MCF 10A (cell line): ENCODE measurements at regions not wholly inside any gene's neighbourhood (a gene's known extent, or its start where the extent isn't known, plus 50 kb on each side); places are given as distances from the start of the nearest gene placed in this dataset.
"Not testable (repeated sequence)": the region's sequence is repeated elsewhere in the genome, so short reads cannot be mapped to it uniquely, and the experiment has no call there.

Experiments used
- BruUV-seq: library from RNA; stranded (reverse); fragments of 400-500 nt; replicated peaks from 2 replicates; lab custom pipeline; 2021; lab: Mats Ljungman, UMichigan
- CTCF ChIA-PET: fragments of 300-600 bp; sonication (Branson Sonifier 250); formaldehyde crosslinking; extraction: SDS; loops from one replicate; lab custom pipeline; 2021; ENCODE audit warnings: antibody characterized with exemption, inconsistent platforms; lab: Yijun Ruan, JAX
- POLR2A ChIA-PET: fragments of 300-600, 350-650 bp; sonication (Branson Sonifier 250); formaldehyde crosslinking; extraction: SDS; loops from one replicate; lab custom pipeline; 2020; ENCODE audit warnings: antibody characterized with exemption, inconsistent platforms; lab: Yijun Ruan, JAX
- DNase-seq: peaks from one replicate; pipeline ENCODE4 v3.0.0-alpha.2; 2018; ENCODE audit not compliant: unreplicated experiment
- H3K27ac Mint-ChIP-seq: one replicate; pipeline ENCODE4 v1.8.0; 2022; ENCODE audit warnings: mild to moderate bottlenecking, low read depth, mixed read lengths; ENCODE audit not compliant: unreplicated experiment
- H3K27me3 Mint-ChIP-seq: one replicate; pipeline ENCODE4 v1.8.0; 2022; ENCODE audit warnings: mixed read lengths; ENCODE audit not compliant: insufficient read depth, unreplicated experiment
- H3K36me3 Mint-ChIP-seq: one replicate; pipeline ENCODE4 v1.8.0; 2022; ENCODE audit warnings: mild to moderate bottlenecking, moderate library complexity, mixed read lengths; ENCODE audit not compliant: insufficient read depth, unreplicated experiment
- H3K4me1 Mint-ChIP-seq: one replicate; pipeline ENCODE4 v1.8.0; 2022; ENCODE audit warnings: mixed read lengths; ENCODE audit not compliant: insufficient read depth, unreplicated experiment
- H3K4me3 Mint-ChIP-seq: one replicate; pipeline ENCODE4 v1.8.0; 2022; ENCODE audit warnings: mild to moderate bottlenecking, moderate library complexity, mixed read lengths; ENCODE audit not compliant: unreplicated experiment
- H3K9me3 Mint-ChIP-seq: one replicate; pipeline ENCODE4 v1.8.0; 2022; ENCODE audit warnings: mixed read lengths; ENCODE audit not compliant: unreplicated experiment
- intact Hi-C: fragments of 100-400 bp; cut with micrococcal nuclease; formaldehyde crosslinking; loops from 2 replicates; pipeline ENCODE4 v1.14.1; 2022
- TF ChIP-seq, protein P1 (sequence below): fragments of 200-600 bp; IDR thresholded peaks from one replicate; pipeline ENCODE4 v1.8.0; 2022; ENCODE audit warnings: antibody characterized with exemption, mild to moderate bottlenecking; ENCODE audit not compliant: unreplicated experiment

DNA sequence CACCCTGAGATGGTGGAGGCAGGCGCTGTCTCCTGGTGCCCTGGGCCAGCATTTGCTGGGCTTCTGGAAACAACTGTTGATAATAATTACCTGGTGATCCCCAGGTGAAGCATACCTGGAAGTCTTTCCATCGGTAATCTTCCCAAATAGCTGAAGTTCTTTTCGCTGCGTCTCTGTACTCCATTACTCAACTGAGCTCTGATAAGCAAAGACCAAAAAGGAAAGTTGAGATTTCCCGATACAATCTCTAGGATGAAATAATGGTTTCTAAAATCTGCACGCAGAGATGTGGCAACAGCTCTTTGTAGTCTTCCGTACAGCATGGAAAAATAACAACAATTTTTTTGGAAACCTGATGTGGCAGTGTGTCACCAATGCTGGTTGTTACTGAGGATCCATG lies 226.5 kb downstream of the GATA3 start:
- BruUV-seq, result no TSS peak
- H3K27me3 Mint-ChIP-seq, result no peaks in the 10 kb centered on the region
- H3K4me1 Mint-ChIP-seq, result peaks cover 6% of the 10 kb centered on the region
- H3K27ac Mint-ChIP-seq, result no peak overlapping the region
- TF ChIP-seq, protein P1, sequence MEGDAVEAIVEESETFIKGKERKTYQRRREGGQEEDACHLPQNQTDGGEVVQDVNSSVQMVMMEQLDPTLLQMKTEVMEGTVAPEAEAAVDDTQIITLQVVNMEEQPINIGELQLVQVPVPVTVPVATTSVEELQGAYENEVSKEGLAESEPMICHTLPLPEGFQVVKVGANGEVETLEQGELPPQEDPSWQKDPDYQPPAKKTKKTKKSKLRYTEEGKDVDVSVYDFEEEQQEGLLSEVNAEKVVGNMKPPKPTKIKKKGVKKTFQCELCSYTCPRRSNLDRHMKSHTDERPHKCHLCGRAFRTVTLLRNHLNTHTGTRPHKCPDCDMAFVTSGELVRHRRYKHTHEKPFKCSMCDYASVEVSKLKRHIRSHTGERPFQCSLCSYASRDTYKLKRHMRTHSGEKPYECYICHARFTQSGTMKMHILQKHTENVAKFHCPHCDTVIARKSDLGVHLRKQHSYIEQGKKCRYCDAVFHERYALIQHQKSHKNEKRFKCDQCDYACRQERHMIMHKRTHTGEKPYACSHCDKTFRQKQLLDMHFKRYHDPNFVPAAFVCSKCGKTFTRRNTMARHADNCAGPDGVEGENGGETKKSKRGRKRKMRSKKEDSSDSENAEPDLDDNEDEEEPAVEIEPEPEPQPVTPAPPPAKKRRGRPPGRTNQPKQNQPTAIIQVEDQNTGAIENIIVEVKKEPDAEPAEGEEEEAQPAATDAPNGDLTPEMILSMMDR, result no peak
- no peak overlapping the region for H3K4me3 Mint-ChIP-seq
- no peaks in the 10 kb centered on the region for H3K36me3 Mint-ChIP-seq
- ChIA-PET CTCF (interaction anchor here (0.7 kb wide), 1 partner anchor 60 kb away, joined by 3 read pairs; no protein-coding TSS in a partner anchor), POLR2A (interaction anchor here (0.8 kb wide), 1 partner anchor 556 kb away, joined by 3 read pairs; no protein-coding TSS in a partner anchor)
- no peaks in the 10 kb centered on the region for H3K9me3 Mint-ChIP-seq
- no peak for DNase-seq
- intact Hi-C loops, result no loop called here

DNA sequence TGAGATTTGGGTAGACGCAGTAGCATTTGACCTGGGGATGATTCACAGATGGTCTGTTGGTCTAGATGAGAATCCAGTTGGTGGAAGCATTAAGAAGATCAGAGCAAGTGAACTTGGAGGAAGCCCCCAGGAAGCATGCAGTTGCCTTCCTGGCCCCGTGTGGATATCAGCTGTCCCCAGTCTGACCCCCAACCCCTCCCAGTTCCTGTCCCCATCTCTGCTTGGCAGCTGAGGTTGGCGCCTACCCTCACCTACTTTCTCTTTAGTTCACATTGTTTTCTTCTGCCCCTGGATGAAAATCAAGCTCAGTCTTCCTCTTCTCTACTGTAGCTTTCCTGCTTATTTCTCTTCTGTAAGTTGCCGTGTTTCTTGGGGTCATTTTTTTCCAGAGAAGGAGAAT lies 227.9 kb downstream of the GATA3 start:
- no peak overlapping the region for H3K27ac Mint-ChIP-seq
- intact Hi-C loops, result no loop called here
- TF ChIP-seq, protein P1, result no peak
- DNase-seq, result no peak
- POLR2A ChIA-PET, result no interaction called here
- peaks cover 6% of the 10 kb centered on the region for H3K4me1 Mint-ChIP-seq
- no peak overlapping the region for H3K4me3 Mint-ChIP-seq
- H3K36me3 Mint-ChIP-seq, result no peaks in the 10 kb centered on the region
- CTCF ChIA-PET, result interaction anchor here (0.6 kb wide), 1 partner anchor 14 kb away, joined by 5 read pairs; no protein-coding TSS in a partner anchor
- no peaks in the 10 kb centered on the region for H3K9me3 Mint-ChIP-seq
- no peaks in the 10 kb centered on the region for H3K27me3 Mint-ChIP-seq
- BruUV-seq, result no TSS peak

DNA sequence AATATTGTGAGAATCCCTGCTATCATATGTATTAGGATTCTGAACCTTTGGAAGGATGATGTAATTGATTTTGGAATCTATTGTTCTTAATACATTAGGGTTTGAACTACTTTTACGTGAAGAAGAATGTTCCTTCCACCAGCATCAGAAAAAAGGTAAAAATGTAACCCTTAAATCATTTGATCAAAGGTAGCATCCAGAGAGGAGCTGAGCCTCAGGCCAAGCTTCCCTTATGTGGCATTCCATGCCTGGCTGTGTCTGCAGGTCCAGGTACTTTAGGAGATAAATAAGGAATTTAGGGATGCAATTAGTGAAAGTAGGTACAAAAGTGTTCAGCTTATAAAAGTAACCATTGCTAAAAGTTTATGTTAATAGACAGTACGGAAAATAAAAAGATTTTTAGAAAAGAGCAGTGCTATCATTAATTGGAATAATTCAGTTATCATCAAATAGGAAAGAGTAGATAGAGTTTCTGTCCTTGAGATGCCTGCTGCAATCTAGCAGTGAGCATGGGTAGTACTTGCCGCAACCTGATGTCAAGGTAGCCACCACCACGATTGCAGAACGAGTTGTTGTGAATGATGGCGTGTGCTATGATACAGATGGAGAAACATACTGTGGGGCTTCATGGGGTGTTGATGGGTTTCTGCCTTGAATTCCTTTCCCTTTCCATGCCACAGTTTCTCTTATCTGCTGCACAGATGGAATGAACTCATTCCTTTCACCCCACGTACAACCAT lies 228.8 kb downstream of the GATA3 start:
- H3K4me3 Mint-ChIP-seq, result no peak overlapping the region
- no peaks in the 10 kb centered on the region for H3K27me3 Mint-ChIP-seq
- H3K36me3 Mint-ChIP-seq, result no peaks in the 10 kb centered on the region
- no peak overlapping the region for H3K27ac Mint-ChIP-seq
- ChIA-PET CTCF (no interaction called here), POLR2A (no interaction called here)
- intact Hi-C loops, result no loop called here
- H3K9me3 Mint-ChIP-seq, result no peaks in the 10 kb centered on the region
- TF ChIP-seq, protein P1, result no peak
- BruUV-seq, result no TSS peak
- no peak for DNase-seq
- H3K4me1 Mint-ChIP-seq, result peaks cover 6% of the 10 kb centered on the region

DNA sequence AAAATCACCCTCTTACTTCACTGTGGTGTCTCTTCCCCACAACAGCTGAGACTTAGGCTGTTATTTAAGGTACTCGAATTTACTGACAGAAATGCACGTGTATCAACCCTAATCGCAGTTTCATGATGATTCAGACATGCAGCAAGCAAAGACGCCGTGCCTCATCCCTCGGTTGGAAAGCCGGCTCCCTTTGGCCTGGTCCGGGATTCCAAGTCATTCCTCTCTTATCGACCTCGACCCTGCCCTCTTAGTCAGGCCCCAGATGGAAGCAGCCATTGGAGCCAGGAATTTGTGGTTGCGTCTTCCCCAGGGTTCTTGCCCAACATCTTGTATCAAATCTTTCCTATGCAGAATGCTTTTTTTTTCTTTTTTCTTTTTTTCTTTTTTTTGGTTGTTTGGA lies 229.5 kb downstream of the GATA3 start:
- no peaks in the 10 kb centered on the region for H3K36me3 Mint-ChIP-seq
- H3K4me3 Mint-ChIP-seq, result no peak overlapping the region
- H3K27me3 Mint-ChIP-seq, result no peaks in the 10 kb centered on the region
- H3K27ac Mint-ChIP-seq, result no peak overlapping the region
- BruUV-seq, result no TSS peak
- intact Hi-C loops, result no loop called here
- CTCF ChIA-PET, result no interaction called here
- no peak for DNase-seq
- no peaks in the 10 kb centered on the region for H3K9me3 Mint-ChIP-seq
- peaks cover 6% of the 10 kb centered on the region for H3K4me1 Mint-ChIP-seq
- POLR2A ChIA-PET, result no interaction called here
- TF ChIP-seq, protein P1, result no peak

DNA sequence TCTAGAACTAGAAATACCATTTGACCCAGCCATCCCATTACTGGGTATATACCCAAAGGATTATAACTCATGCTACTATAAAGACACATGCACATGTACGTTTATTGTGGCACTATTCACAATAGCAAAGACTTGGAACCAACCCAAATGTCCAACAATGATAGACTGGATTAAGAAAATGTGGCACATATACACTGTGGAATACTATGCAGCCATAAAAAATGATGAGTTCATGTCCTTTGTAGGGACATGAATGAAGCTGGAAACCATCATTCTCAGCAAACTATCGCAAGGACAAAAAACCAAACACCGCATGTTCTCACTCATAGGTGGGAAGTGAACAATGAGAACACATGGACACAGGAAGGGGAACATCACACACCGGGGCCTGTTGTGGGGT lies 231.5 kb downstream of the GATA3 start:
- H3K4me1 Mint-ChIP-seq, DNase-seq, intact Hi-C loops, H3K4me3 Mint-ChIP-seq, CTCF ChIA-PET, H3K9me3 Mint-ChIP-seq, H3K27me3 Mint-ChIP-seq, BruUV-seq, H3K36me3 Mint-ChIP-seq, POLR2A ChIA-PET, H3K27ac Mint-ChIP-seq: not testable (repeated sequence)
